ENCODE measurements at regions not wholly inside any gene's neighbourhood (a gene's known extent, or its start where the extent isn't known, plus 50 kb on each side); places are given as distances from the start of the nearest gene placed in this dataset.

- DNase-seq (ENCODE audit: low read depth) = no peak
Observed at GRCh38 chr9:89655990-89656657, 51.3 kb downstream of the GADD45G start.

- no peak for DNase-seq (ENCODE audit: low read depth)
Observed at GRCh38 chr9:89657295-89657694, 52.5 kb downstream of the GADD45G start.

GRCh38 chr9:89657765-89658164 lies 53.0 kb downstream of the GADD45G start:
- no peak for DNase-seq (ENCODE audit: low read depth)

GRCh38 chr9:89658401-89658800 lies 53.6 kb downstream of the GADD45G start:
- DNase-seq (ENCODE audit: low read depth) = no peak

- no peak for DNase-seq (ENCODE audit: low read depth)
Observed at GRCh38 chr9:89658931-89659330, 54.1 kb downstream of the GADD45G start.

GRCh38 chr9:89659473-89659872 lies 54.7 kb downstream of the GADD45G start:
- DNase-seq (ENCODE audit: low read depth) = no peak

- DNase-seq (ENCODE audit: low read depth) = no peak
Observed at GRCh38 chr9:89659891-89660685, 55.3 kb downstream of the GADD45G start.

GRCh38 chr9:89661391-89661949 lies 56.7 kb downstream of the GADD45G start:
- DNase-seq (ENCODE audit: low read depth) = peak; percentile 38

- DNase-seq (ENCODE audit: low read depth) = peak; percentile 88
Observed at GRCh38 chr9:89661956-89662717, 57.3 kb downstream of the GADD45G start.

GRCh38 chr9:89662718-89663613 lies 58.2 kb downstream of the GADD45G start:
- no peak for DNase-seq (ENCODE audit: low read depth)

- no peak for DNase-seq (ENCODE audit: low read depth)
Observed at GRCh38 chr9:89663614-89663970, 58.8 kb downstream of the GADD45G start.

GRCh38 chr9:89664010-89664409 lies 59.2 kb downstream of the GADD45G start:
- DNase-seq (ENCODE audit: low read depth) = no peak

GRCh38 chr9:89664896-89665329 lies 60.1 kb downstream of the GADD45G start:
- no peak for DNase-seq (ENCODE audit: low read depth)

GRCh38 chr9:89666364-89666763 lies 61.6 kb downstream of the GADD45G start:
- no peak for DNase-seq (ENCODE audit: low read depth)

GRCh38 chr9:89666950-89667349 lies 62.1 kb downstream of the GADD45G start:
- no peak for DNase-seq (ENCODE audit: low read depth)

- DNase-seq (ENCODE audit: low read depth) = no peak
Observed at GRCh38 chr9:89667726-89668125, 62.9 kb downstream of the GADD45G start.

GRCh38 chr9:89668216-89668865 lies 63.5 kb downstream of the GADD45G start:
- no peak for DNase-seq (ENCODE audit: low read depth)

- no peak for DNase-seq (ENCODE audit: low read depth)
Observed at GRCh38 chr9:89668866-89669246, 64.0 kb downstream of the GADD45G start.

- DNase-seq (ENCODE audit: low read depth) = no peak
Observed at GRCh38 chr9:89669361-89669842, 64.6 kb downstream of the GADD45G start.

GRCh38 chr9:89670114-89670513 lies 65.3 kb downstream of the GADD45G start:
- DNase-seq (ENCODE audit: low read depth) = no peak

All from EH (cell line).